ENCODE measurements at regions not wholly inside any gene's neighbourhood (a gene's known extent, or its start where the extent isn't known, plus 50 kb on each side); places are given as distances from the start of the nearest gene placed in this dataset.

- no peak for TF ChIP-seq EZH2phosphoT487 (conservative IDR thresholded peaks at IDR 0.05; ENCODE audit: low read length)
- TF ChIP-seq, protein P1, sequence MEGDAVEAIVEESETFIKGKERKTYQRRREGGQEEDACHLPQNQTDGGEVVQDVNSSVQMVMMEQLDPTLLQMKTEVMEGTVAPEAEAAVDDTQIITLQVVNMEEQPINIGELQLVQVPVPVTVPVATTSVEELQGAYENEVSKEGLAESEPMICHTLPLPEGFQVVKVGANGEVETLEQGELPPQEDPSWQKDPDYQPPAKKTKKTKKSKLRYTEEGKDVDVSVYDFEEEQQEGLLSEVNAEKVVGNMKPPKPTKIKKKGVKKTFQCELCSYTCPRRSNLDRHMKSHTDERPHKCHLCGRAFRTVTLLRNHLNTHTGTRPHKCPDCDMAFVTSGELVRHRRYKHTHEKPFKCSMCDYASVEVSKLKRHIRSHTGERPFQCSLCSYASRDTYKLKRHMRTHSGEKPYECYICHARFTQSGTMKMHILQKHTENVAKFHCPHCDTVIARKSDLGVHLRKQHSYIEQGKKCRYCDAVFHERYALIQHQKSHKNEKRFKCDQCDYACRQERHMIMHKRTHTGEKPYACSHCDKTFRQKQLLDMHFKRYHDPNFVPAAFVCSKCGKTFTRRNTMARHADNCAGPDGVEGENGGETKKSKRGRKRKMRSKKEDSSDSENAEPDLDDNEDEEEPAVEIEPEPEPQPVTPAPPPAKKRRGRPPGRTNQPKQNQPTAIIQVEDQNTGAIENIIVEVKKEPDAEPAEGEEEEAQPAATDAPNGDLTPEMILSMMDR (IDR thresholded peaks at IDR 0.05; ENCODE audit: insufficient read depth, low read length, poor library complexity, severe bottlenecking): no peak
Measured at GRCh38 chr14:38135106-38135867, 72.4 kb upstream of the SSTR1 start.
